SU-DHL-6 (cell line): ENCODE measurements at regions not wholly inside any gene's neighbourhood (a gene's known extent, or its start where the extent isn't known, plus 50 kb on each side); places are given as distances from the start of the nearest gene placed in this dataset.

Source experiments
- H2AFZ ChIP-seq: fragments of 200-600 bp; sonication (generic); 2 replicates; pipeline ENCODE4 v1.6.1; 2014; ENCODE audit warnings: low read depth, mild to moderate bottlenecking, moderate library complexity, mixed read lengths, antibody characterized with exemption, low read length; ENCODE audit not compliant: severe bottlenecking
- H3F3A ChIP-seq: fragments of 200-600 bp; shearing (Covaris generic); 2 replicates; pipeline ENCODE4 v1.6.0; 2016; ENCODE audit warnings: antibody characterized with exemption, mild to moderate bottlenecking; ENCODE audit not compliant: insufficient read depth
- H3K27ac ChIP-seq: fragments of 200-600 bp; sonication (generic); 2 replicates; pipeline ENCODE4 v1.5.1; 2016; ENCODE audit warnings: low read depth, mild to moderate bottlenecking, low read length, moderate library complexity, mixed read lengths
- H3K27me3 ChIP-seq: fragments of 200-600 bp; sonication (generic), shearing (Covaris generic); 2 replicates; pipeline ENCODE4 v1.6.0; 2014; ENCODE audit warnings: mild to moderate bottlenecking, low read length
- H3K36me3 ChIP-seq: fragments of 200-600 bp; sonication (generic); 2 replicates; pipeline ENCODE4 v1.6.1; 2014; ENCODE audit warnings: mild to moderate bottlenecking, low read length, mixed read lengths
- H3K4me2 ChIP-seq: fragments of 300-600, 200-600 bp; shearing (Covaris generic), sonication (generic); 2 replicates; pipeline ENCODE4 v1.6.0; 2014; ENCODE audit warnings: low read length, low read depth, mild to moderate bottlenecking; ENCODE audit not compliant: poor library complexity, severe bottlenecking
- H3K4me3 ChIP-seq: fragments of 200-600 bp; sonication (generic); 2 replicates; pipeline ENCODE4 v1.5.1; 2014; ENCODE audit warnings: antibody characterized with exemption, low read length, mild to moderate bottlenecking, mixed read lengths; ENCODE audit not compliant: insufficient read depth, poor library complexity, severe bottlenecking
- H3K79me2 ChIP-seq: fragments of 200-600 bp; sonication (generic); 2 replicates; pipeline ENCODE4 v1.6.1; 2014; ENCODE audit warnings: mild to moderate bottlenecking, low read length, moderate library complexity; ENCODE audit not compliant: insufficient read depth
- H3K9ac ChIP-seq: fragments of 200-600 bp; sonication (generic); 2 replicates; pipeline ENCODE4 v1.7.0; 2014; ENCODE audit warnings: mild to moderate bottlenecking, low read length
- H3K9me2 ChIP-seq: fragments of 200-600 bp; sonication (generic); replicated peaks from 2 replicates; pipeline ENCODE4 v1.6.1; 2014; ENCODE audit warnings: low read length; ENCODE audit not compliant: insufficient read depth
- H3K9me3 ChIP-seq: fragments of 200-600 bp; sonication (generic); 2 replicates; pipeline ENCODE4 v1.6.1; 2014; ENCODE audit warnings: low read length, mixed read lengths; ENCODE audit not compliant: insufficient read depth
- H4K20me1 ChIP-seq: fragments of 200-600 bp; sonication (generic); 2 replicates; pipeline ENCODE4 v1.6.1; 2014; ENCODE audit warnings: low read depth, mild to moderate bottlenecking, antibody characterized with exemption, low read length, moderate library complexity, mixed read lengths
- CTCF ChIP-seq: fragments of 200-600 bp; sonication (generic); IDR thresholded peaks from one replicate; pipeline ENCODE4 v1.5.1; 2017; ENCODE audit warnings: antibody characterized with exemption, mild to moderate bottlenecking, low read length, moderate library complexity; ENCODE audit not compliant: insufficient read depth, poor library complexity, severe bottlenecking
- EZH2phosphoT487 ChIP-seq: fragments of 200-600 bp; sonication (generic), shearing (Covaris generic); conservative IDR thresholded peaks from 2 replicates; pipeline ENCODE4 v1.6.1; 2018; ENCODE audit warnings: mild to moderate bottlenecking, antibody characterized with exemption, low read length, moderate library complexity, mixed read lengths

- Histone ChIP-seq H3K9me3 (no peaks in the 10 kb centered on the region), H3K79me2 (no peaks in the 10 kb centered on the region), H3K9me2 (no peaks in the 10 kb centered on the region), H3K27ac (no peak overlapping the region), H3K36me3 (no peaks in the 10 kb centered on the region), H3K9ac (no peak overlapping the region), H3K4me2 (no peak overlapping the region), H4K20me1 (no peaks in the 10 kb centered on the region), H3K4me3 (no peak overlapping the region), H2AFZ (no peak overlapping the region), H3F3A (no peaks in the 10 kb centered on the region), H3K27me3 (no peaks in the 10 kb centered on the region)
- TF ChIP-seq EZH2phosphoT487 (no peak), CTCF (no peak)
These were observed 65.9 kb downstream of the ZBTB18 start for GRCh38 chr1:244116946-244117345.

GRCh38 chr1:244118109-244118761 is 67.2 kb downstream of the ZBTB18 start:
- Histone ChIP-seq H4K20me1 (no peaks in the 10 kb centered on the region), H3K4me3 (no peak overlapping the region), H2AFZ (no peak overlapping the region), H3K36me3 (no peaks in the 10 kb centered on the region), H3K79me2 (no peaks in the 10 kb centered on the region), H3K9me3 (no peaks in the 10 kb centered on the region), H3K9ac (no peak overlapping the region), H3K4me2 (no peak overlapping the region), H3K27ac (no peak overlapping the region), H3F3A (no peaks in the 10 kb centered on the region), H3K9me2 (no peaks in the 10 kb centered on the region), H3K27me3 (no peaks in the 10 kb centered on the region)
- TF ChIP-seq EZH2phosphoT487 (no peak), CTCF (no peak)

DNA sequence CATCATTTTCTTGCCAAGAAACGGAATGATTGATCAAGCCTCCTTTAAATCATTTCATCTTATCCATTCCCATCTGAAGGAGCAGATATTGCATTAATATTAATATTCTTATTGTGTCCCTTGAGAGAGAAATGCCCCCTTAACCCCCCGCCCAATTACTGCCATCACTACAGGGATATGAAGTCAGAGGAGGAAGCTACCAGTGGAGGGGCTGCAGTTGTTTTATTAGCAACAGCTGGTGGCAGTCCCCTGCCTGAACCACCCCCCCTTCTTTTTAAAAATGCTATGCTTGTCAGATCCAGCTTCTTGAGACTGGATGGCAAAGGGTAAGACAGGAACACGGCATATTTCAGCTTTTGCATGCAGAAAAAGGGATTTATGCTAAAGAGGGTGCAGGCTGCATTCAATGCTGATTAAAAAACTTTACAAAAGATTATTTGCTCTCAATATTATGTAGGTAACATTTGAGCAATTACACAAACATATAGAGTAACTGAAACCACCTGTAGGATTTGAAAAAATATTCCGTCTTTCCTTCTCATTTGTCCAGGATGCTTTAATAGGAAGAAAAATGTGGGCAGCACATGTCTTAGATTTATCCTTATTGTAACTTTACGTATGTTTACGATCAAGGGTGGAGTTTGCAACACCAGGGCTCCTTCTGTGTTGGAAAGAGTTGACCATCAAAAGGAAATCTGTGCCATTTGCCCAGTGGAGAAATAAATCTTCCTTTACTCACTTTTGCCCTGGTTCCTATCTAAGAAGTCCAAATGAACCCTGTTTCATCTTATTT is 77.7 kb downstream of the ZBTB18 start:
- Histone ChIP-seq H3K9ac (no peak overlapping the region), H3K4me3 (no peak overlapping the region), H3K9me2 (no peaks in the 10 kb centered on the region), H3F3A (no peaks in the 10 kb centered on the region), H3K27me3 (0 out of 2 replicates have a peak, but pooled peaks cover 5% of the 10 kb centered on the region), H3K4me2 (no peak overlapping the region), H3K36me3 (no peaks in the 10 kb centered on the region), H4K20me1 (no peaks in the 10 kb centered on the region), H2AFZ (no peak overlapping the region), H3K79me2 (no peaks in the 10 kb centered on the region), H3K9me3 (no peaks in the 10 kb centered on the region), H3K27ac (no peak overlapping the region)
- TF ChIP-seq EZH2phosphoT487 (no peak), CTCF (no peak)
